ENCODE measurements at regions not wholly inside any gene's neighbourhood (a gene's known extent, or its start where the extent isn't known, plus 50 kb on each side); places are given as distances from the start of the nearest gene placed in this dataset.

DNA sequence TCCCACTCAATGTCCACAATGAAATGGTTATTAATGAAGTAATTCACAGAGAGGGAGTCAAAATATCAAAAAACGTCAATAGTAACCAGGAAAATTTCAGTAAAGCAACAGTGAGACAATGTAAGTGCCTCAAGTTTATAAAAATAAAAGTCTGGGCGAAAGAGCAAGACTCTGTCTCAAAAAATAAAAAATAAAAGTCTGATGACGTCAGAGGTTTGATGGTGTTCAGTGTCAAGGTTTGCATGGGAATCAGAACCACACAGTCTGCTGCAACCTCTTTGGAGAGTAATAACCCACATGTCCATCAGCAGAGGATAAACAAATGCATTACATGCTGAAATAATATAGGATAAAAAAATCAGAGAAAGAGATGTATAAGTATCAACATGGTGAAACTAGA is 152.4 kb downstream of the ASCL1 start:
- TF ChIP-seq JUND (IDR thresholded peaks at IDR 0.05; ENCODE audit: low read depth), result no peak
- in situ Hi-C loops (cut with HindIII; ENCODE audit: low pct_unique_long_range_greater_than_20kb, low sequenced_read_pairs), result no loop called here
- DNase-seq (ENCODE audit: low read depth in 1 of 2, low spot score in 1 of 2), result no peak

DNA sequence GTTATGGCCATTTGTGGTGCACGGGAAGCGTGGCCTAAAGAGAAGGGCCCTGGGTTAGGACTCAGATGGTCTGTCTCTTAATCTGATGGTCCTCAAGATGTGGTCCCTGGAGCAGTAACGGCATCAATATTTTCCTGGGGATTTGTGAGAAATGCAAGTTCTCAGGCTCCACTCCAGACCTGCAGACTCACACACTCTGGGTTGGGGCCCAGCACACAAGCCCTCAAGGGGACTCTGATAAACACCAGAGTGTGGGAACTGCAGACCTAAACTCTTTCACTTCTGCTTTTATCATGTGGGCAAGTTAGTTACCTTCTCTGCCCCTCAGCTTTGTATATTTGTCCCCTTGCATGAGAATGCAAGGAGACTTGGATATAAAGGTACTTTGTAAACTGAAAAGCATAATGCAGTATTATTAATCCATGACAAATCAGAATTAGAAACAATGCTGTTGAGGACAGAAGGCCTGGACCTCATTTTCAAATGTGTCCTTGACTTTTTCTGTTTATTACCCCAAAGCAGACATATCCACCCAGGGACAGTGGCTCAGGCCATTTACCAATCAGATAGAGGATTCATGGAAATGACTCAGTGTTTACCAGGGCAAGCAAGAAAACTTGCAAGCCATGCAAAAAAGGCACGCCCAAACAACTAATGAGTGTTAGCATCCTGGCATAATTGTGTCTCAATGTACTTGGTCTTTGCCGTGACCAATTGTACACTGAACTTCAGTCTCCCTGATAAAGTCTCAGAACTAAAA is 157.0 kb downstream of the ASCL1 start:
- in situ Hi-C loops (cut with HindIII; ENCODE audit: low pct_unique_long_range_greater_than_20kb, low sequenced_read_pairs), result no loop called here
- no peak for TF ChIP-seq JUND (IDR thresholded peaks at IDR 0.05; ENCODE audit: low read depth)
- no peak for DNase-seq (ENCODE audit: low read depth in 1 of 2, low spot score in 1 of 2)

DNA sequence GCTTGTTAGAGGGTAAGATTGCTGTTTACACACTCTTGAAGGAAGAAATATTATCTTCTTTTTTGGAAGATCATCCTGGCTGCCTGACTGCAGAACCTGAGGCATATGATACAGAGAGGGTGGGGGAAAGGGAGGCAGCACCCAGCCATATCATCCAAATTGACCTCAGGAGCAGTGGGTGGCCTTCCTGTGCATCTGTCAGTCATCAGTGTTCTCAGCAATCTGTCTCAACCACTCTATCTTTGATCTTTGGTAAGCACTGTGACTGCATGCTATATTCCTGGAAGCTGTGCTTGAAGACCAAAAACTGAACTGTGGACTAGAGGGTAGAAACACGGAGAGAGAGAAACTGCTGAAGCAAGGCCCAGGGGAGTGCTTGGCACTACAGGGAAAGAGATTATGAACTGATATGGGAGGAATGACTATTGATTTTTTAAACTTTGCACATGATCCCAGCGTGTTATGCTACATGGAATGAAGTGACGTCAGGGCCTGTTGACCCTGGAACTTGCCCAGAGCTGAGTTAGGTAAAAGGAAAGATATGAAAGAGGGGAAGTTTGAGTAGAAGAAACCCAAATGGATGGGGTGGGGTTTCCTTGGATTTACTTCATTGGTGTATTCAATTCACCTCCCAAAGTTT is 171.5 kb downstream of the ASCL1 start:
- TF ChIP-seq JUND (IDR thresholded peaks at IDR 0.05; ENCODE audit: low read depth), result no peak
- in situ Hi-C loops (cut with HindIII; ENCODE audit: low pct_unique_long_range_greater_than_20kb, low sequenced_read_pairs), result no loop called here

DNA sequence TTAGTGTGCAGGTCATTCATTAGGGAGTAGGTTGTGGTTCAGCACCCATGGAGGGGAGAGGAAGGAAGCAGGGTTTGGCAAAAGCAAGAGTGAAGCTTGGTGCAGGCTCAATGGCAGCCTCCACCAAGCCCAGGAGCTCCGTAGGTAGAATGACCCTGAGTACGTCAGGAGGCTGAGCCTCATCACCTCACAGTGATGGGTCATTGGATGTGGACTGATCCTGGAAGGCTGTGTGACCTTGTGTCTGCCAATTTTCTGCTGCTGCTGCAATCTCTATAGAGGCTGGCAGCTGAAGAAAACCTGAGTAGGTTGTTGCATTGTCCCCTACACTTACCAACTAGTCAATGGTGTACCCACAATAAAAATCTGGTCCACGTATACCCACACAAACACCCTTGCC is 173.1 kb downstream of the ASCL1 start:
- no peak for TF ChIP-seq JUND (IDR thresholded peaks at IDR 0.05; ENCODE audit: low read depth)
- no peak for DNase-seq (ENCODE audit: low read depth in 1 of 2, low spot score in 1 of 2)
- in situ Hi-C loops (cut with HindIII; ENCODE audit: low pct_unique_long_range_greater_than_20kb, low sequenced_read_pairs), result no loop called here

More for the DNA sequence above, 171.5 kb downstream of the ASCL1 start:
- no peak for DNase-seq (ENCODE audit: low read depth in 1 of 2, low spot score in 1 of 2)

DNA sequence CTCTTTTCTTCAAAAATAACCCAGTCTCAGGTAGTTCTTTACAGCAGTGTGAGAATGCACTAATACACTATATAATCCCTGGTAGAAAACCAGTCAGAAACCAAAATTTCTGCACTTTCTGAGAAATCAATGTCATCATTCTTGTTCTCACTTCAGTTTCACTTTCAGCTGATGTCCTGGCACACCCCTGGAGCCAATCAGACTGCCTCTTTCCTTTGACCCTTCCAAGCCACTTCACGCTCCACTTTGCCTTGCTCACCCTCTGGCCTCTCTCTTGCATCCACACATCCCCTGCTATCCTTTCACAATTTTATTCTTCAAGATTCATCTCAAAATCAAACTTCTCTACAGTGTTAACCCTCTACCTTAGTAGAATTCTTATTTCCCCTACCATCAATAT is 181.1 kb downstream of the ASCL1 start:
- no peak for DNase-seq (ENCODE audit: low read depth in 1 of 2, low spot score in 1 of 2)
- TF ChIP-seq JUND (IDR thresholded peaks at IDR 0.05; ENCODE audit: low read depth), result no peak
- in situ Hi-C loops (cut with HindIII; ENCODE audit: low pct_unique_long_range_greater_than_20kb, low sequenced_read_pairs), result no loop called here

DNA sequence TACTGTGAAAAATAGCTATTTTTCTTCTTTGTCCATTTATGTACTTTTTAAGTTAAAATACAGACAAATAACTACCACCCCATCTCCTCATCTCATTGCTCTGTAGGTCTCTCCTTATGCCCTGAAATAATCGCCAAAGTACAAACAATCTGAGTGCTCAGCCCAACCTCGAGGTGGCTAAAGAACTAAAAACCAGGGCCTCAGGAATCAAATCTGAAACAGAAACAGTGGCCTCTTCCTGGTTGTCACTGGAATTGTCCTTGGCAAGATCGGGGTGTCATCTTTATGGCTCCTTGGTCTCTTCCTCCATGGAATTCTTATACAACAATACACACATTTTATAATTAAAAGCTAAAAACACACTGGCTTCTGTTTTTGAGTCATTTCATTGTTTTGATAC is 182.4 kb downstream of the ASCL1 start:
- no peak for DNase-seq (ENCODE audit: low read depth in 1 of 2, low spot score in 1 of 2)
- TF ChIP-seq JUND (IDR thresholded peaks at IDR 0.05; ENCODE audit: low read depth), result no peak
- in situ Hi-C loops (cut with HindIII; ENCODE audit: low pct_unique_long_range_greater_than_20kb, low sequenced_read_pairs), result no loop called here

DNA sequence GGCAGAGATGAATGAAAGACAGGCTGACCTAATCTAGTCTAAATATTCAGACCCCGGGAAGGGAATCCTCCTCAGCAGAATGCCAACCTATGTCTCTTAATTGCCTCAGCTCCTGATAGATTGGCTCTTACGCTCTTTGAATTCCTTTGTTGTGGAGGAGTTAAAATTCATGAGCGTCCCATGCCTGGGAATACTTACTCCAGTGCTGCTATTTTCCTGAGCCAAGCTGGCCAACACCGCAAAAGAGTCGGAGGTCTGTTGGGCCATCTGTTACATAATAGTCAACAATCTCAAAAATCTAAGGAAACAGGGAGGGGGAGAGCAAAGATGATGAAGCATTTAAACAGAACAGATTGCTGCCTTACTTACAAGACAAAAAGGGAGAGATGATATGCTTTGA is 182.8 kb downstream of the ASCL1 start:
- in situ Hi-C loops (cut with HindIII; ENCODE audit: low pct_unique_long_range_greater_than_20kb, low sequenced_read_pairs), result no loop called here
- no peak for TF ChIP-seq JUND (IDR thresholded peaks at IDR 0.05; ENCODE audit: low read depth)

DNA sequence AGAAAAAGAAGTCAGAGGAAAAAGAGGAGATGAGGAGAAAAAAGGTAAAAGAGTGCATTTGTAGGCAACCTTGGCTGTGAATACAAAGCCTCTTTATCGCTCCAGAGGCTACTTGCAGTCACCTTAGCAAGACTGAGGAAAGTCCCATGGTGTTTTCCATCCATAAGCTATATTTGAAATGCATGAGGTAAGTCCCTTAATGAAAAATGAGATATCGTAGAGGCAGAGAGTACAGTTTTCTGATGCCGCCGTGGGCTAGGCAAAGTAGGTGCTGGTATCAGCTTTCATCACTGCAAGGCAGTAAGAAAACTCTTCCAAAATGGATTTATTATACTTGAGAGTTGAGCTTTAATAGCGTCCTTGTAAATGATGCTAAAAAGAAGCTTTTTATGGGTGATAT is 186.8 kb downstream of the ASCL1 start:
- DNase-seq (ENCODE audit: low read depth in 1 of 2, low spot score in 1 of 2), result no peak
- in situ Hi-C loops (cut with HindIII; ENCODE audit: low pct_unique_long_range_greater_than_20kb, low sequenced_read_pairs), result no loop called here
- TF ChIP-seq JUND (IDR thresholded peaks at IDR 0.05; ENCODE audit: low read depth), result no peak

More for the DNA sequence above, 182.8 kb downstream of the ASCL1 start:
- DNase-seq (ENCODE audit: low read depth in 1 of 2, low spot score in 1 of 2), result no peak

DNA sequence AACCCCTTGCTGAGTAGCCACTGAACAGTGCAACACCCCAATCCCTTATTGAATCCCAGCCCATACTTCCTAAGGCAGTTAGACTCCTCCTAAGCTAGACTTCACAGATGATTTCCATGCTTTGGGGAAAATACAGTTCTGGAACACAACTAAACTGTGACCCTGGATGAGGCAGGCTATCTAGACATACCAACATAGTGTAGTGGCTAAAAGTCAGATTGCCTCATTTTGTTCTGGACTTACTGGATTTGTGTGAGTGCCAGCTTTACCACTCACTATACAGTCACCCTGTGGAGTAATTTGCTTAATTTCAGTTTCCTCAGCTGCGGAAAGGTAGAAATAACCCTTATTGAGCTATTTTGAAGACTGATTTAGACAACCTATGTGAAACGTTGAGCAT is 203.1 kb downstream of the ASCL1 start:
- no peak for TF ChIP-seq JUND (IDR thresholded peaks at IDR 0.05; ENCODE audit: low read depth)
- in situ Hi-C loops (cut with HindIII; ENCODE audit: low pct_unique_long_range_greater_than_20kb, low sequenced_read_pairs), result no loop called here
- DNase-seq (ENCODE audit: low read depth in 1 of 2, low spot score in 1 of 2), result no peak

DNA sequence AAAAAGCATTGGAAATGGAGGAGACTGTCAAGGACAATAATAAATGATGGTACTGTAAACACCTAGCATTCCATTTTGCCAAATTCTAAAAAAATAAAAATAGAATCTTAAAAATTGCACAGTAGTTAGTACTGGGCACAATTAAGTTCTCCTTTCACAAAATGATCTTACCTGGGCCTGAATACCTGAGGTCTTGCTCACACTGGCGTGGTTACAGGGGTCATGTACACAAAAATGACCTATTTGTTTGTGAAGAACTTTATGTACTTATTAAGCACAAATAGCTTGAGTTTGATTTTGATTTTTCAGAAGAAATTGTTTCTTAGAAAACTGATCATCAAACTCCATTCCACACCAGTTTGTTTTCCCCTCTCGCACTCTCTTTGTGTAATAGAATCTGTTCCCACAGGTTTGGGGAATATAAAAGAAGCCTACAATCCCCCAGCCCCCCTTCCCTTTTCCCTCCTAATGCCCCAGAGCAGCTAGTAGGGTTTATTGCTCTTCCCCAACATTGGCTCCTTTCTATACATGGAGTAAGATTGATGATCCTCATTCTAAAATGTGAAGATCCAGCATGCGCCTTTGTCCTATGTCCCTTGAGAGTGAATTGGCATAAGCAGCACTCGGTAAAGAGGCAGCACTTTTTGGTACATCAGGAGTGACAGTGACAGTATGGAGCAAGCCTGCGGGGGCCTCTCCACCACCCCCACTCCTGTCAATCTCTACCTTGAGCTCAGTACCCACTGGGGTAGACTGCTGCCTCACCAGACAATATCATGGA is 204.3 kb downstream of the ASCL1 start:
- in situ Hi-C loops (cut with HindIII; ENCODE audit: low pct_unique_long_range_greater_than_20kb, low sequenced_read_pairs), result no loop called here
- TF ChIP-seq JUND (IDR thresholded peaks at IDR 0.05; ENCODE audit: low read depth), result no peak
- DNase-seq (ENCODE audit: low read depth in 1 of 2, low spot score in 1 of 2), result no peak

DNA sequence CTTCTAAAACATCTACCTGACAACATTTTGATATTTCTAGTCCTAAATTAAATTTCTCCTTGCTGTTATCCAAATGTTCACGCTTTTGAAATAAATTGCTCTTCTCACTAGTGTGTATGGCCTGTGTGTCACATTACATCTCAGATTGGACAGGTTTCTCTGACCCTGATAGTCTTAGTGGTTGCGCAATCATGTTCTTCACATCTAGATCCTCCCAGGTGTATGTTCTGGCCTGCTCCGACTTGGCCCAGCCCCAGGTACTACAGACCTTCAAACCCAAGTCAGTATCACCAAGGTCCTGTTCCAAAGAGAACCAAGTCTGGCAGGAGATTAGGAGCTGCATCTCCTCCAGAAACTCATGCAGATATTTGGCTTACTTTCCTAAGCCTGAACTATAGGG is 209.5 kb downstream of the ASCL1 start:
- no peak for TF ChIP-seq JUND (IDR thresholded peaks at IDR 0.05; ENCODE audit: low read depth)
- no peak for DNase-seq (ENCODE audit: low read depth in 1 of 2, low spot score in 1 of 2)
- in situ Hi-C loops (cut with HindIII; ENCODE audit: low pct_unique_long_range_greater_than_20kb, low sequenced_read_pairs), result no loop called here

DNA sequence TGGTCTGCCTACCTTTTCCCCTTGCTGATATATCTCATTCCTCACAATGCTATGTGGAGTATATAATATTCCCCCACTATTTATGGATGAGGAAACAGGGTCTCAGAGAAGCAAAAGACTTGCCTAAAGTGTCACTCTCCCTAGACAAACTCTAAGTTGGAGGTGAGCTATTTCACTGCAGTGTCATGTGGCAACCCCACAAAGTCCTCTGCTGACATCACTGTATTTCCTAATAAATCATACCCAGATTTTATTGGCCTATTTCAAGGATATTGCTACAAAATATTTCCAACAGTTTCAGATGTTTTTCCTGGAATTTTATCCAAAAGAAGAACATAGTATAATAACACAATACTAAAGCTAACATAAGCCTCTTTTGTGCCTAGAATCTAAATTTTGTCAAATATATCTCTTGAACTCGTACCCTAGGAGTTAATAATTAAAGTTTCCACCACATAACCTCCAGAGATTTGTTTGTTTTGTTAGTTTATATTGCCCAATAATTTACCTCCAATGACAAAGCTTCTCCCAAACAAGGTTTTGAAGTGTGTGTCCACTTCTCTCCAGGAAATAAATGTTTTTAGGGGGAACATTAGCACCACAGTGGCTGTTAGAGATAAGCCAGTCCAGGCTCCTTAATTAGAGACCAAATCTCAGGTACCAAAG is 215.1 kb downstream of the ASCL1 start:
- in situ Hi-C loops (cut with HindIII; ENCODE audit: low pct_unique_long_range_greater_than_20kb, low sequenced_read_pairs), result no loop called here
- no peak for TF ChIP-seq JUND (IDR thresholded peaks at IDR 0.05; ENCODE audit: low read depth)
- no peak for DNase-seq (ENCODE audit: low read depth in 1 of 2, low spot score in 1 of 2)
